Liver (tissue), 8 donors: ENCODE measurements at regions not wholly inside any gene's neighbourhood (a gene's known extent, or its start where the extent isn't known, plus 50 kb on each side); places are given as distances from the start of the nearest gene placed in this dataset.

Experiments used
- DNase-seq: peaks from one replicate; pipeline ENCODE4 v3.0.0-alpha.2; 2017; ENCODE audit warnings: low spot score
- H3K27ac ChIP-seq, 2 donors: one replicate each; pipeline ENCODE4 v1.7.0; 2013; ENCODE audit warnings: inconsistent platforms in 2 of 2, low read length in 2 of 2, control low read depth in 1 of 2, low read depth in 1 of 2, mild to moderate bottlenecking in 1 of 2
- H3K27me3 ChIP-seq, 4 donors: one replicate each; pipeline versions ENCODE4 v1.6.1 to v1.7.0; 2013; ENCODE audit warnings: low read length in 3 of 4, inconsistent platforms in 1 of 4, mild to moderate bottlenecking in 1 of 4, moderate library complexity in 1 of 4; ENCODE audit not compliant: control insufficient read depth in 4 of 4, insufficient read depth in 4 of 4
- H3K36me3 ChIP-seq, 4 donors: one replicate each; pipeline versions ENCODE4 v1.6.1 to v1.7.0; 2013; ENCODE audit warnings: low read length in 3 of 4, mild to moderate bottlenecking in 3 of 4, low read depth in 1 of 4, moderate library complexity in 1 of 4; ENCODE audit not compliant: control insufficient read depth in 4 of 4, insufficient read depth in 3 of 4
- H3K4me1 ChIP-seq, 4 donors: one replicate each; pipeline versions ENCODE4 v1.6.1 to v1.7.0; 2013; ENCODE audit warnings: low read length in 3 of 4, mild to moderate bottlenecking in 3 of 4, moderate library complexity in 1 of 4; ENCODE audit not compliant: control insufficient read depth in 4 of 4, insufficient read depth in 4 of 4
- H3K4me3 ChIP-seq, 3 donors: one replicate each; pipeline versions ENCODE4 v1.6.1 to v1.7.0; 2013; ENCODE audit warnings: low read length in 3 of 3, control low read depth in 1 of 3, low read depth in 1 of 3, mild to moderate bottlenecking in 1 of 3
- H3K9ac ChIP-seq, 2 donors: one replicate each; pipeline ENCODE4 v1.7.0; 2013; ENCODE audit warnings: low read length in 2 of 2, mild to moderate bottlenecking in 2 of 2, moderate library complexity in 2 of 2, control low read depth in 1 of 2, low read depth in 1 of 2
- H3K9me3 ChIP-seq, 4 donors: one replicate each; pipeline versions ENCODE4 v1.6.1 to v1.7.0; 2013; ENCODE audit warnings: low read length in 3 of 4; ENCODE audit not compliant: control insufficient read depth in 4 of 4
- ATF3 ChIP-seq: IDR thresholded peaks from 2 replicates; pipeline ENCODE4 v1.6.1; 2016; ENCODE audit warnings: antibody characterized with exemption
- CTCF ChIP-seq: fragments of 150-350 bp; IDR thresholded peaks from 2 replicates; pipeline ENCODE4 v1.5.1; 2017; ENCODE audit warnings: improper control_type of control experiment, low read depth, low read length; ENCODE audit not compliant: missing input control
- EGR1 ChIP-seq, 2 donors: IDR thresholded peaks; 2 replicates each; pipeline ENCODE4 v1.6.1; 2016 to 2018; ENCODE audit warnings: antibody characterized with exemption in 2 of 2, low read depth in 2 of 2
- FOXA1 ChIP-seq: IDR thresholded peaks from 2 replicates; pipeline ENCODE4 v1.6.1; 2016; ENCODE audit warnings: antibody characterized with exemption
- FOXA2 ChIP-seq: IDR thresholded peaks from 2 replicates; pipeline ENCODE4 v1.6.1; 2016; ENCODE audit warnings: antibody characterized with exemption
- HNF4A ChIP-seq, 2 donors: conservative IDR thresholded peaks; 2 replicates each; pipeline ENCODE4 v1.6.1; 2016; ENCODE audit warnings: antibody characterized with exemption in 2 of 2, mild to moderate bottlenecking in 2 of 2
- HNF4G ChIP-seq: IDR thresholded peaks from 2 replicates; pipeline ENCODE4 v1.6.1; 2016; ENCODE audit warnings: antibody characterized with exemption
- JUND ChIP-seq, 2 donors: IDR thresholded peaks; 2 replicates each; pipeline ENCODE4 v1.6.1; 2016; ENCODE audit warnings: antibody characterized with exemption in 2 of 2
- MAX ChIP-seq: IDR thresholded peaks from 2 replicates; pipeline ENCODE4 v1.6.1; 2016; ENCODE audit warnings: antibody characterized with exemption
- NR2F2 ChIP-seq: IDR thresholded peaks from 2 replicates; pipeline ENCODE4 v1.6.1; 2016; ENCODE audit warnings: antibody characterized with exemption
- RAD21 ChIP-seq, 2 donors: IDR thresholded peaks; 2 replicates each; pipeline ENCODE4 v1.6.1; 2016; ENCODE audit warnings: antibody characterized with exemption in 2 of 2, mild to moderate bottlenecking in 2 of 2
- REST ChIP-seq: IDR thresholded peaks from 2 replicates; pipeline ENCODE4 v1.6.1; 2016; ENCODE audit warnings: antibody characterized with exemption, mild to moderate bottlenecking
- RXRA ChIP-seq, 2 donors: IDR thresholded peaks; 2 replicates each; pipeline ENCODE4 v1.6.1; 2017 to 2018; ENCODE audit warnings: antibody characterized with exemption in 2 of 2, mild to moderate bottlenecking in 1 of 2
- SP1 ChIP-seq: IDR thresholded peaks from 2 replicates; pipeline ENCODE4 v1.6.1; 2018; ENCODE audit warnings: antibody characterized with exemption, mild to moderate bottlenecking
- TAF1 ChIP-seq: conservative IDR thresholded peaks from 2 replicates; pipeline ENCODE4 v1.6.1; 2016; ENCODE audit warnings: antibody characterized with exemption, mild to moderate bottlenecking
- YY1 ChIP-seq: IDR thresholded peaks from 2 replicates; pipeline ENCODE4 v1.6.1; 2016; ENCODE audit warnings: antibody characterized with exemption, mild to moderate bottlenecking
- WGBS: extraction: QIAGEN DNeasy Blood & Tissue Kit; methylation state at CpG from one replicate; pipeline ENCODE4 v1.1.7; 2013; 5-methylcytosine and 5-hydroxymethylcytosine counted together
- donor health status: healthy.
- donor health status: healthy.
- donor health status: healthy.
- donor health status: healthy.
- donor health status: healthy.

- Histone ChIP-seq H3K27me3 (peaks cover 0 to 3% (median 0%) of the 10 kb centered on the region in 4 donors), H3K4me3 (no peak overlapping the region), H3K27ac (no peak overlapping the region), H3K9me3 (no peaks in the 10 kb centered on the region), H3K9ac (no peak overlapping the region), H3K4me1 (no peaks in the 10 kb centered on the region), H3K36me3 (no peaks in the 10 kb centered on the region)
- 74% methylated on average over 2 of the region's 2 CpGs for WGBS
- DNase-seq = no peak
- no peak for TF ChIP-seq FOXA2
- TF ChIP-seq JUND (IDR thresholded peaks at IDR 0.05) = no peak
- no peak for TF ChIP-seq RXRA (IDR thresholded peaks at IDR 0.05)
- TF ChIP-seq RAD21 (IDR thresholded peaks at IDR 0.05) = no peak
- no peak for TF ChIP-seq YY1
- TF ChIP-seq MAX = no peak
- TF ChIP-seq REST = no peak
- no peak for TF ChIP-seq NR2F2
- TF ChIP-seq CTCF = no peak
- TF ChIP-seq FOXA1 = no peak
- no peak for TF ChIP-seq HNF4G
- TF ChIP-seq EGR1 (IDR thresholded peaks at IDR 0.05; ENCODE audit: low read depth in 2 of 2) = no peak
- no peak for TF ChIP-seq SP1
Observed at GRCh38 chr1:172753964-172754363, 95.1 kb downstream of the FASLG start.

GRCh38 chr1:172754609-172755008, 95.7 kb downstream of the FASLG start:
- Histone ChIP-seq H3K4me1 (no peaks in the 10 kb centered on the region), H3K27ac (no peak overlapping the region), H3K9me3 (no peaks in the 10 kb centered on the region), H3K36me3 (no peaks in the 10 kb centered on the region), H3K4me3 (no peak overlapping the region), H3K9ac (no peak overlapping the region), H3K27me3 (peaks cover 0 to 3% (median 0%) of the 10 kb centered on the region in 4 donors)
- WGBS = 86% methylated on average over 1 of the region's 1 CpG
- no peak for TF ChIP-seq NR2F2
- DNase-seq = no peak

GRCh38 chr1:172755099-172755498, 96.2 kb downstream of the FASLG start:
- peaks cover 0 to 3% (median 0%) of the 10 kb centered on the region in 4 donors for H3K27me3 ChIP-seq
- no peaks in the 10 kb centered on the region for H3K9me3 ChIP-seq
- 91% methylated on average over 7 of the region's 7 CpGs for WGBS

More at GRCh38 chr1:172755099-172755498, 96.2 kb downstream of the FASLG start:
- no peak overlapping the region for H3K27ac ChIP-seq
- DNase-seq = no peak
- TF ChIP-seq YY1 (no peak), TAF1 (no peak), ATF3 (no peak), JUND (IDR thresholded peaks at IDR 0.05) (no peak), FOXA1 (no peak), HNF4A (conservative IDR thresholded peaks at IDR 0.05) (no peak), NR2F2 (no peak), REST (no peak), EGR1 (IDR thresholded peaks at IDR 0.05; ENCODE audit: low read depth in 2 of 2) (no peak), MAX (no peak)
- no peaks in the 10 kb centered on the region for H3K36me3 ChIP-seq
- no peak overlapping the region for H3K4me3 ChIP-seq
- H3K9ac ChIP-seq = no peak overlapping the region
- no peaks in the 10 kb centered on the region for H3K4me1 ChIP-seq
